HG02610 (cell line): ENCODE measurements at regions not wholly inside any gene's neighbourhood (a gene's known extent, or its start where the extent isn't known, plus 50 kb on each side); places are given as distances from the start of the nearest gene placed in this dataset.

Experiments used
- ATAC-seq: cut with Tn5 transposase; IDR thresholded peaks from one replicate; pipeline ENCODE4 v1.9.1; 2021; ENCODE audit warnings: mild to moderate bottlenecking, moderate library complexity; ENCODE audit not compliant: unreplicated experiment

- no peak for ATAC-seq
Observed at GRCh38 chr3:124463234-124463633, 267.0 kb upstream of the UMPS start.

GRCh38 chr3:124467980-124468902, 262.0 kb upstream of the UMPS start:
- ATAC-seq: no peak

GRCh38 chr3:124469555-124469954, 260.7 kb upstream of the UMPS start:
- ATAC-seq: no peak

- no peak for ATAC-seq
Observed at GRCh38 chr3:124478830-124479229, 251.4 kb upstream of the UMPS start.

- ATAC-seq: no peak
Observed at GRCh38 chr3:124483915-124484470, 246.3 kb upstream of the UMPS start.

GRCh38 chr3:124486324-124486723, 243.9 kb upstream of the UMPS start:
- ATAC-seq: no peak

GRCh38 chr3:124489506-124489905, 240.7 kb upstream of the UMPS start:
- ATAC-seq: no peak

- ATAC-seq: no peak
Observed at GRCh38 chr3:124491098-124491497, 239.2 kb upstream of the UMPS start.

- no peak for ATAC-seq
Observed at GRCh38 chr3:124491875-124492274, 238.4 kb upstream of the UMPS start.

- ATAC-seq: no peak
Observed at GRCh38 chr3:124492824-124493223, 237.4 kb upstream of the UMPS start.

- no peak for ATAC-seq
Observed at GRCh38 chr3:124496061-124496460, 234.2 kb upstream of the UMPS start.

GRCh38 chr3:124497487-124497886, 232.8 kb upstream of the UMPS start:
- ATAC-seq: no peak

- ATAC-seq: no peak
Observed at GRCh38 chr3:124498891-124499290, 231.4 kb upstream of the UMPS start.

GRCh38 chr3:124504332-124505059, 225.8 kb upstream of the UMPS start:
- ATAC-seq: no peak

GRCh38 chr3:124509884-124510283, 220.4 kb upstream of the UMPS start:
- no peak for ATAC-seq

- ATAC-seq: no peak
Observed at GRCh38 chr3:124510290-124510689, 220.0 kb upstream of the UMPS start.

- ATAC-seq: no peak
Observed at GRCh38 chr3:124512881-124513609, 217.2 kb upstream of the UMPS start.

GRCh38 chr3:124513610-124513997, 216.6 kb upstream of the UMPS start:
- no peak for ATAC-seq

GRCh38 chr3:124514683-124515082, 215.6 kb upstream of the UMPS start:
- no peak for ATAC-seq

- no peak for ATAC-seq
Observed at GRCh38 chr3:124516333-124516732, 213.9 kb upstream of the UMPS start.

- ATAC-seq: no peak
Observed at GRCh38 chr3:124517306-124517705, 212.9 kb upstream of the UMPS start.
